T-helper 1 cell treated with Interleukin-12 subunit alpha and Interleukin-12 subunit beta and Interleukin-4 antibody, amounts not matched to agents 30 μg/mL and 1 μg/mL, for 36 hours (primary cell): ENCODE measurements at regions not wholly inside any gene's neighbourhood (a gene's known extent, or its start where the extent isn't known, plus 50 kb on each side); places are given as distances from the start of the nearest gene placed in this dataset.

ENCODE experiments used
- H3K27ac Mint-ChIP-seq: one replicate; pipeline ENCODE4 v1.8.0; 2021; ENCODE audit warnings: mild to moderate bottlenecking, mixed read lengths
- H3K27me3 Mint-ChIP-seq: one replicate; pipeline ENCODE4 v1.8.0; 2021; ENCODE audit warnings: low read depth, mixed read lengths
- H3K36me3 Mint-ChIP-seq: one replicate; pipeline ENCODE4 v1.8.0; 2021; ENCODE audit warnings: low read depth, mixed read lengths
- H3K4me1 Mint-ChIP-seq: one replicate; pipeline ENCODE4 v1.8.0; 2021; ENCODE audit warnings: low read depth, mixed read lengths
- H3K4me3 Mint-ChIP-seq: one replicate; pipeline ENCODE4 v1.8.0; 2021; ENCODE audit warnings: mild to moderate bottlenecking, moderate library complexity, mixed read lengths
- H3K9me3 Mint-ChIP-seq: one replicate; pipeline ENCODE4 v1.8.0; 2021; ENCODE audit warnings: mixed read lengths

DNA sequence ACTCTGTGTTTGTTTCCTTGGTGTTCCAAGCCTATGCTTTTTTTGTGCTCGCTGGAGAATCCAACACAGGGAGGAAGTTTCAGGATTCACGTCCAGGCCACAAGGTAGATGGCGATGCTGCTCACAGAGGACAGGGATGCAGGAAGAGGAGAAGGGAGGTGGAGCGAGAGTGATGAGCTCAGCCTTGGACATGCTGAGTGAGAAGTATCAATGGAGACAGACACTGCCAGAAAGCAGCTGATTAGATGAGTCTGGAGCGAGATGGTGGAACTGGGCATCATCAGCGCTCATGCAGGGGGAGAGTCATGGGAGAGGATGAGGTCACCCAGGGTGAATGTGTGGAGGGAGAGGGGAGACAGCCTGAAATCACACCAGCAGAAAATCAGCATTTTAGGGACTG lies 110.0 kb downstream of the GLUL start:
- H3K27ac Mint-ChIP-seq: no peak overlapping the region
- no peaks in the 10 kb centered on the region for H3K9me3 Mint-ChIP-seq
- peaks cover 11% of the 10 kb centered on the region for H3K4me1 Mint-ChIP-seq
- no peaks in the 10 kb centered on the region for H3K27me3 Mint-ChIP-seq
- no peak overlapping the region for H3K4me3 Mint-ChIP-seq
- H3K36me3 Mint-ChIP-seq: no peaks in the 10 kb centered on the region

GRCh38 chr1:182280504-182280900 lies 111.1 kb downstream of the GLUL start:
- Mint-ChIP-seq H3K27ac (no peak overlapping the region), H3K4me1 (peaks cover 11% of the 10 kb centered on the region), H3K9me3 (no peaks in the 10 kb centered on the region), H3K36me3 (no peaks in the 10 kb centered on the region), H3K27me3 (no peaks in the 10 kb centered on the region), H3K4me3 (no peak overlapping the region)

- H3K36me3 Mint-ChIP-seq: no peaks in the 10 kb centered on the region
- no peak overlapping the region for H3K4me3 Mint-ChIP-seq
- H3K27ac Mint-ChIP-seq: no peak overlapping the region
- H3K9me3 Mint-ChIP-seq: no peaks in the 10 kb centered on the region
- H3K27me3 Mint-ChIP-seq: no peaks in the 10 kb centered on the region
- peaks cover 11% of the 10 kb centered on the region for H3K4me1 Mint-ChIP-seq
Measured at GRCh38 chr1:182279724-182280503, 111.7 kb downstream of the GLUL start.

GRCh38 chr1:182279302-182279701 lies 112.3 kb downstream of the GLUL start:
- Mint-ChIP-seq H3K4me3 (no peak overlapping the region), H3K27me3 (no peaks in the 10 kb centered on the region), H3K27ac (no peak overlapping the region), H3K9me3 (no peaks in the 10 kb centered on the region), H3K4me1 (peaks cover 8% of the 10 kb centered on the region), H3K36me3 (no peaks in the 10 kb centered on the region)

- Mint-ChIP-seq H3K36me3 (no peaks in the 10 kb centered on the region), H3K9me3 (no peaks in the 10 kb centered on the region), H3K27me3 (no peaks in the 10 kb centered on the region), H3K4me1 (peaks cover 3% of the 10 kb centered on the region), H3K4me3 (no peak overlapping the region), H3K27ac (no peak overlapping the region)
Measured at GRCh38 chr1:182278144-182279054, 113.2 kb downstream of the GLUL start.

- no peaks in the 10 kb centered on the region for H3K36me3 Mint-ChIP-seq
- no peaks in the 10 kb centered on the region for H3K9me3 Mint-ChIP-seq
- no peaks in the 10 kb centered on the region for H3K4me1 Mint-ChIP-seq
- no peak overlapping the region for H3K4me3 Mint-ChIP-seq
- H3K27me3 Mint-ChIP-seq: no peaks in the 10 kb centered on the region
- H3K27ac Mint-ChIP-seq: no peak overlapping the region
Measured at GRCh38 chr1:182275271-182275670, 116.3 kb downstream of the GLUL start.

GRCh38 chr1:182274618-182275017 lies 117.0 kb downstream of the GLUL start:
- Mint-ChIP-seq H3K27me3 (no peaks in the 10 kb centered on the region), H3K4me3 (no peak overlapping the region), H3K36me3 (no peaks in the 10 kb centered on the region), H3K9me3 (no peaks in the 10 kb centered on the region), H3K27ac (no peak overlapping the region), H3K4me1 (no peaks in the 10 kb centered on the region)

GRCh38 chr1:182270731-182271130 lies 120.9 kb downstream of the GLUL start:
- Mint-ChIP-seq H3K27ac (no peak overlapping the region), H3K27me3 (no peaks in the 10 kb centered on the region), H3K36me3 (no peaks in the 10 kb centered on the region), H3K9me3 (no peaks in the 10 kb centered on the region), H3K4me1 (peaks cover 2% of the 10 kb centered on the region), H3K4me3 (no peak overlapping the region)

DNA sequence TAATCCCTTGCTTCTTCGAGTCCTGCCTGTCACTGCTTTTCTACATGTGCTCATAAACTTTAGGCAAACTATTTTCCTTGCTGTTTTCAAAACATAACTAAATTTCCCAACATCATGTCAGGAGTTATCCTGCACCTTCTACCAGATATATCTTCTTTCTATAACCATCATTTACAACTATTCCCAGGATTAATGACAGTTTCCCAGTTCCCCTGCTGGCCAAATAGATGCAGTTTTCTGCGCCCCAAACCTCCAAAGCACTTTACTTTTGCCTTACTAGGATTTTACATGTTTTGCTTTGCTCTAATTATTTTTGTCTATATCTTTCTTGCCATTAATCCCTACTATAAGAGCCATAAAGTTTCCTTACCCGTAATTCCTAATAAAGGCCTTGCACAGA lies 122.5 kb downstream of the GLUL start:
- H3K4me1 Mint-ChIP-seq: peaks cover 2% of the 10 kb centered on the region
- H3K9me3 Mint-ChIP-seq: no peaks in the 10 kb centered on the region
- no peak overlapping the region for H3K27ac Mint-ChIP-seq
- no peaks in the 10 kb centered on the region for H3K27me3 Mint-ChIP-seq
- H3K4me3 Mint-ChIP-seq: no peak overlapping the region
- H3K36me3 Mint-ChIP-seq: no peaks in the 10 kb centered on the region

- Mint-ChIP-seq H3K9me3 (no peaks in the 10 kb centered on the region), H3K4me3 (no peak overlapping the region), H3K36me3 (no peaks in the 10 kb centered on the region), H3K27me3 (no peaks in the 10 kb centered on the region), H3K27ac (no peak overlapping the region), H3K4me1 (peaks cover 2% of the 10 kb centered on the region)
Measured at GRCh38 chr1:182268669-182269068, 122.9 kb downstream of the GLUL start.

DNA sequence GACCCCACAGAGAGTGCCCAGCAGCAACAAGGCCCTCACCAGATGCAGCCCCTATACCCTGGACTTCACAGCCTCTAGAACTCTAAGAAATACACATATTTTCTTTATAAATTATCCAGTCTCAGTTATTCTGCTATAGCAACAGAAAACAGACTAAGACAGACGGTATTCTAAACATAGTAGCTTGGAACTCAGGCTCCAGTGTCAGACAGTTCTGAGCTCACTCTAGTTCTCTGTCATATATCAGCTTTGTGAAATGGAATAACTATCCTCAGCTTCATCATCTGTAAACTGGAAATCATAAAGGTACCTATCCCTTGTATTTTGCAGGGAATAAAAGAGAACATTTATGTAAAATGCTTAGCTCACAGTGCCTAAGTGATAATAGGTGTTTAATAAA lies 127.4 kb downstream of the GLUL start:
- Mint-ChIP-seq H3K9me3 (no peaks in the 10 kb centered on the region), H3K4me3 (no peak overlapping the region), H3K27me3 (no peaks in the 10 kb centered on the region), H3K4me1 (peaks cover 21% of the 10 kb centered on the region), H3K36me3 (no peaks in the 10 kb centered on the region), H3K27ac (no peak overlapping the region)

GRCh38 chr1:182263706-182264105 lies 127.9 kb downstream of the GLUL start:
- H3K27ac Mint-ChIP-seq: no peak overlapping the region
- no peaks in the 10 kb centered on the region for H3K27me3 Mint-ChIP-seq
- H3K4me3 Mint-ChIP-seq: no peak overlapping the region
- H3K36me3 Mint-ChIP-seq: no peaks in the 10 kb centered on the region
- H3K4me1 Mint-ChIP-seq: peaks cover 23% of the 10 kb centered on the region
- no peaks in the 10 kb centered on the region for H3K9me3 Mint-ChIP-seq

- no peaks in the 10 kb centered on the region for H3K36me3 Mint-ChIP-seq
- H3K9me3 Mint-ChIP-seq: no peaks in the 10 kb centered on the region
- H3K27me3 Mint-ChIP-seq: no peaks in the 10 kb centered on the region
- H3K4me1 Mint-ChIP-seq: peaks cover 22% of the 10 kb centered on the region
- H3K27ac Mint-ChIP-seq: no peak overlapping the region
- no peak overlapping the region for H3K4me3 Mint-ChIP-seq
Measured at GRCh38 chr1:182262425-182262824, 129.2 kb downstream of the GLUL start.

GRCh38 chr1:182261655-182262054 lies 129.9 kb downstream of the GLUL start:
- no peaks in the 10 kb centered on the region for H3K36me3 Mint-ChIP-seq
- no peak overlapping the region for H3K27ac Mint-ChIP-seq
- H3K27me3 Mint-ChIP-seq: no peaks in the 10 kb centered on the region

DNA sequence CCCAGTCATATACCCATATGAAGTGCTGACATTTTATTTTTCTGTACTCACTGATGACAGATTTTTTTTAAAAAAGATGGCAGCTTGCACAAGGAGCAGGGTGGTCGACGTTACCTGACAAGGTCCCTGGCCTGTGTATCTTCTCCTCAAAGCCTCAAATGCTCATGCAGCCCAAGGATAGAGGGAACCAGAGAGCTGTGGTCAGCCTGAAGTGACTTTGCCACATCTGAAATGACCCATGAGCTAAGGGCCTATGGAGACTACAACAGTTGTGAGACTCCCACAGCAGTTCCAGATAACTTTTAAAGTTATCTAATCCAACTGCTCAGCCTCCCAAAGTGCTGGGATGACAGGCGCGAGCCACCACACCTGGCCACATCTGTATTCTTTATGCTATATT lies 131.1 kb downstream of the GLUL start:
- Mint-ChIP-seq H3K9me3 (no peaks in the 10 kb centered on the region), H3K36me3 (no peaks in the 10 kb centered on the region), H3K4me1 (peaks cover 22% of the 10 kb centered on the region), H3K27me3 (no peaks in the 10 kb centered on the region), H3K27ac (no peak overlapping the region), H3K4me3 (no peak overlapping the region)

More at GRCh38 chr1:182261655-182262054, 129.9 kb downstream of the GLUL start:
- no peaks in the 10 kb centered on the region for H3K9me3 Mint-ChIP-seq
- peaks cover 22% of the 10 kb centered on the region for H3K4me1 Mint-ChIP-seq
- no peak overlapping the region for H3K4me3 Mint-ChIP-seq
